Mesenchymal stem cell (in vitro differentiated cells and primary cell): ENCODE measurements at regions not wholly inside any gene's neighbourhood (a gene's known extent, or its start where the extent isn't known, plus 50 kb on each side); places are given as distances from the start of the nearest gene placed in this dataset.

Source experiments
- DNase-seq: peaks from one replicate; pipeline ENCODE4 v3.0.0-alpha.2; 2013
- H2AFZ ChIP-seq: one replicate; pipeline ENCODE4 v1.6.1; 2013; ENCODE audit warnings: low read depth, mild to moderate bottlenecking, control low read depth, inconsistent platforms, low read length, moderate library complexity
- H2AK5ac ChIP-seq: 2 replicates; pipeline ENCODE4 v1.6.1; 2013; ENCODE audit warnings: low read length, moderate library complexity, mild to moderate bottlenecking, inconsistent platforms; ENCODE audit not compliant: severe bottlenecking
- H2BK120ac ChIP-seq: one replicate; pipeline ENCODE4 v1.6.1; 2013; ENCODE audit warnings: low read depth, mild to moderate bottlenecking, inconsistent platforms, low read length, moderate library complexity
- H2BK12ac ChIP-seq, 2 experiments: one replicate each; pipeline ENCODE4 v1.6.1; 2013; ENCODE audit warnings: inconsistent platforms in 2 of 2, low read length in 2 of 2, mild to moderate bottlenecking in 2 of 2, moderate library complexity in 2 of 2, control low read depth in 1 of 2
- H2BK15ac ChIP-seq: one replicate; pipeline ENCODE4 v1.6.1; 2013; ENCODE audit warnings: mild to moderate bottlenecking, low read depth, inconsistent platforms; ENCODE audit not compliant: poor library complexity, severe bottlenecking
- H2BK5ac ChIP-seq: 2 replicates; pipeline ENCODE4 v1.6.1; 2013; ENCODE audit warnings: low read depth, mild to moderate bottlenecking, low read length, control low read depth, inconsistent platforms; ENCODE audit not compliant: poor library complexity, severe bottlenecking
- H3K14ac ChIP-seq, 2 experiments: one replicate each; pipeline ENCODE4 v1.6.1; 2013; ENCODE audit warnings: inconsistent platforms in 2 of 2, low read length in 2 of 2, control low read depth in 1 of 2, mild to moderate bottlenecking in 1 of 2, moderate library complexity in 1 of 2
- H3K18ac ChIP-seq, 2 experiments: one replicate each; pipeline ENCODE4 v1.6.1; 2013; ENCODE audit warnings: inconsistent platforms in 2 of 2, low read length in 2 of 2, control low read depth in 1 of 2, low read depth in 1 of 2, mild to moderate bottlenecking in 1 of 2
- H3K23ac ChIP-seq, 2 experiments: one replicate each; pipeline ENCODE4 v1.6.1; 2013; ENCODE audit warnings: inconsistent platforms in 2 of 2, low read length in 2 of 2, mild to moderate bottlenecking in 2 of 2, moderate library complexity in 2 of 2, control low read depth in 1 of 2
- H3K27ac ChIP-seq: 2 replicates; pipeline ENCODE4 v1.5.1; 2013; ENCODE audit warnings: mild to moderate bottlenecking, moderate library complexity, low read length, control low read depth, inconsistent platforms; ENCODE audit not compliant: poor library complexity, severe bottlenecking
- H3K27me3 ChIP-seq, 2 experiments: 2 replicates each; pipeline versions ENCODE4 v1.6.1 to v1.7.0; 2013; ENCODE audit warnings: low read length in 2 of 2, mild to moderate bottlenecking in 2 of 2, moderate library complexity in 2 of 2, control low read depth in 1 of 2, inconsistent platforms in 1 of 2; ENCODE audit not compliant: control insufficient read depth in 1 of 2, insufficient read depth in 1 of 2
- H3K36me3 ChIP-seq, 2 experiments: 2 replicates each; pipeline versions ENCODE4 v1.6.1 to v1.7.0; 2013; ENCODE audit warnings: low read length in 2 of 2, control low read depth in 1 of 2, inconsistent platforms in 1 of 2, low read depth in 1 of 2, mild to moderate bottlenecking in 1 of 2; ENCODE audit not compliant: insufficient read depth in 2 of 2, control insufficient read depth in 1 of 2
- H3K4ac ChIP-seq, 2 experiments: one replicate each; pipeline ENCODE4 v1.6.1; 2013; ENCODE audit warnings: inconsistent platforms in 2 of 2, low read length in 2 of 2, mild to moderate bottlenecking in 2 of 2, moderate library complexity in 2 of 2, control low read depth in 1 of 2, low read depth in 1 of 2
- H3K4me1 ChIP-seq: 2 replicates; pipeline ENCODE4 v1.6.1; 2013; ENCODE audit warnings: low read depth, low read length, control low read depth; ENCODE audit not compliant: control insufficient read depth, insufficient read depth
- H3K4me2 ChIP-seq: 2 replicates; pipeline ENCODE4 v1.6.1; 2013; ENCODE audit warnings: low read length, mild to moderate bottlenecking, inconsistent platforms; ENCODE audit not compliant: poor library complexity, severe bottlenecking
- H3K4me3 ChIP-seq, 2 experiments: 2 replicates each; pipeline versions ENCODE4 v1.5.1 to v1.7.0; 2013; ENCODE audit warnings: low read length in 2 of 2, mild to moderate bottlenecking in 2 of 2, control low read depth in 1 of 2, low read depth in 1 of 2; ENCODE audit not compliant: insufficient read depth in 1 of 2
- H3K79me1 ChIP-seq: replicated peaks from 2 replicates; pipeline ENCODE4 v1.6.1; 2013; ENCODE audit warnings: mild to moderate bottlenecking, control low read depth, low read length, inconsistent platforms; ENCODE audit not compliant: poor library complexity, severe bottlenecking
- H3K9ac ChIP-seq: 2 replicates; pipeline ENCODE4 v1.7.0; 2013; ENCODE audit warnings: mild to moderate bottlenecking, low read length, moderate library complexity
- H3K9me3 ChIP-seq: 2 replicates; pipeline ENCODE4 v1.7.0; 2013; ENCODE audit warnings: mild to moderate bottlenecking, low read length; ENCODE audit not compliant: control insufficient read depth
- H4K8ac ChIP-seq: one replicate; pipeline ENCODE4 v1.6.1; 2013; ENCODE audit warnings: inconsistent platforms, mild to moderate bottlenecking, low read length, moderate library complexity
- H4K91ac ChIP-seq: one replicate; pipeline ENCODE4 v1.6.1; 2013; ENCODE audit warnings: mild to moderate bottlenecking, low read length, inconsistent platforms
- WGBS: methylation state at CpG from one replicate; pipeline ENCODE4 v1.1.7; 2013; ENCODE audit warnings: mixed read lengths; 5-methylcytosine and 5-hydroxymethylcytosine counted together

DNA sequence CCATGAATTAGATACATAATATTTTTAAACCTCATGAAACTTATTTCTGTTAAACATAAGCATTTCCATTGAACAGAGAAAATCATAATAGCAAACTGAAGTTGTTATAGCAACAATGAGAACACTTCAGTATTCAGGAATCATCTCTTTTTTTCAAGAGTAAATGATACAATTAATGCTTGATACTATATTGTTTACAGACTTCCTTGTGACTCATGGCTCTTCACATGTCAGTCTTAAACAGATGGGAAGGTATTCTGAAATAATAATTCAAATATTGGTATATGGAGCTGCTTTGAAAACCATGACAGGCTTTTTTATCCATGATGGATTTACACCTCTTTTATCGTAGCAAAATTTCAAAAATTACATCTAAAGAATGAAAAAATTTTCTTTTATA, 226.5 kb upstream of the RBMS1 start:
- Histone ChIP-seq H2AK5ac (no peak overlapping the region), H4K91ac (no peak overlapping the region), H3K4me3 (no peak overlapping the region), H2BK5ac (no peak overlapping the region), H3K27ac (no peak overlapping the region), H3K79me1 (no peaks in the 10 kb centered on the region), H2BK15ac (no peak overlapping the region), H3K9me3 (no peaks in the 10 kb centered on the region), H2BK120ac (no peak overlapping the region), H2BK12ac (no peak overlapping the region), H3K4me1 (no peaks in the 10 kb centered on the region), H3K36me3 (no peaks in the 10 kb centered on the region), H2AFZ (no peak overlapping the region), H3K4me2 (no peak overlapping the region), H3K9ac (no peak overlapping the region), H3K4ac (no peak overlapping the region), H3K27me3 (no peaks in the 10 kb centered on the region), H3K14ac (no peak overlapping the region), H4K8ac (no peak overlapping the region), H3K23ac (no peak overlapping the region), H3K18ac (no peak overlapping the region)
- DNase-seq: no peak
- no CpG with 5 or more reads among the region's 1 CpG for WGBS

DNA sequence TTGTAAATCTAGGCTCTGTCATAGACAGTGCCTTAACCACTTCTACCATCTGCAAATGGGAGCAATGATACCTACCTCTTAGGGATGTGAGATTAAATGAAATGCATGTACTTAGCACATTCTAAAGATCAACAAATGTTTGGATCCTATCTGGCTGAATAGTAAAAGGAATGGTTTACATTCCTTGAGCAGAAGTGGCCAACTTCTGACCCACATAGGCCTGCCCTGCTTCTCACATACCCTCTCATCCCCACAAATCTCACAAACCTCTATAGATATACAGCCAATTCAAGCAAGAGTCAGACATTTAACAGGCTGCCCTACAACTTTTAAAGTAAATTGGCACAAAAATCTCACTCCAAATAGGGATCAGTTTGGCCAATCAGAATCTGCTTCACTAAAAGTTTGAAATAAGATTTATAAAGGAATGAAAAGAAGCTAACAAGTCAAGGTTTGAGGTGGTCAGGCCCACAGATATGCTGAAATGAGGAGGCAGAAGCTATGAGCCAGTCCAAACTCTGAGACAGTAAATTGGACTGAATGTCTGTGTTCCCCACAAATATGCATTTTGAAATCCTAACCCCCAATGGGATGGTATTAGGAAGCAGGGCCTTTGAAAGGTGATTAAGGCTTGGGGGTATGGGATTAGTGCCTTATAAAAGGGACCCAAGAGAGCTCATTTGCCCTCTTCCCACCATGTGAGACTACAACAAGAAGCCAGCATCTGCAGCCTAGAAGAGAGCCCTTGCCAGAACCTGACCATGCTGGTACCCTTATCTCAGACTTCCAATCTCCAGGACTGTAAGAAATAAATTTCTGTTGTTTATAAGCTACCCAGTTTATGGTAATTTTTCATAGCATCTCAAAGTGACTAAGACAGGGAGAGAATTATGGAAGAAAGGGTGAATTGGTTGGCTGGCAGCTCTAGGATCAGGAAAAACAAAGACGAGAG, 227.8 kb upstream of the RBMS1 start:
- H3K27ac ChIP-seq: no peak overlapping the region
- H2BK120ac ChIP-seq: no peak overlapping the region
- H3K4me2 ChIP-seq: no peak overlapping the region
- no peak overlapping the region for H4K8ac ChIP-seq
- H2BK5ac ChIP-seq: no peak overlapping the region
- H3K9ac ChIP-seq: no peak overlapping the region
- no peak overlapping the region for H3K4ac ChIP-seq
- no peak overlapping the region for H3K23ac ChIP-seq
- H2AFZ ChIP-seq: no peak overlapping the region
- H3K27me3 ChIP-seq: no peaks in the 10 kb centered on the region
- H2BK12ac ChIP-seq: peak overlapping the region in 1 of 2 experiments; percentile 42
- H3K9me3 ChIP-seq: no peaks in the 10 kb centered on the region
- H3K36me3 ChIP-seq: no peaks in the 10 kb centered on the region
- H3K4me1 ChIP-seq: no peaks in the 10 kb centered on the region
- no peak overlapping the region for H4K91ac ChIP-seq
- H3K79me1 ChIP-seq: no peaks in the 10 kb centered on the region
- H3K4me3 ChIP-seq: no peak overlapping the region
- H3K14ac ChIP-seq: no peak overlapping the region
- H3K18ac ChIP-seq: peak overlapping the region in 1 of 2 experiments; percentile 34
- no peak for DNase-seq
- no peak overlapping the region for H2BK15ac ChIP-seq
- WGBS: 100% methylated on average over 1 of the region's 1 CpG
- peak overlapping the region; percentile 83 for H2AK5ac ChIP-seq

- Histone ChIP-seq H3K79me1 (no peaks in the 10 kb centered on the region), H3K14ac (no peak overlapping the region), H3K27ac (no peak overlapping the region), H2BK15ac (no peak overlapping the region), H2BK12ac (no peak overlapping the region), H3K4ac (no peak overlapping the region), H3K4me2 (no peak overlapping the region), H2BK120ac (no peak overlapping the region), H3K23ac (no peak overlapping the region), H3K4me3 (no peak overlapping the region), H3K4me1 (no peaks in the 10 kb centered on the region), H3K9ac (no peak overlapping the region), H2AFZ (no peak overlapping the region), H4K91ac (no peak overlapping the region), H3K27me3 (no peaks in the 10 kb centered on the region), H3K18ac (no peak overlapping the region), H2AK5ac (no peak overlapping the region), H4K8ac (no peak overlapping the region), H3K9me3 (no peaks in the 10 kb centered on the region), H2BK5ac (no peak overlapping the region), H3K36me3 (no peaks in the 10 kb centered on the region)
- WGBS: 98% methylated on average over 1 of the region's 1 CpG
- no peak for DNase-seq
Measured at GRCh38 chr2:160726046-160726445, 232.4 kb upstream of the RBMS1 start.

GRCh38 chr2:160730296-160730995, 236.8 kb upstream of the RBMS1 start:
- Histone ChIP-seq H3K9ac (no peak overlapping the region), H3K14ac (no peak overlapping the region), H3K4me2 (no peak overlapping the region), H4K91ac (no peak overlapping the region), H3K79me1 (no peaks in the 10 kb centered on the region), H3K9me3 (no peaks in the 10 kb centered on the region), H3K4me3 (no peak overlapping the region), H2BK15ac (no peak overlapping the region), H2AK5ac (no peak overlapping the region), H3K27me3 (no peaks in the 10 kb centered on the region), H4K8ac (no peak overlapping the region), H3K18ac (no peak overlapping the region), H3K36me3 (no peaks in the 10 kb centered on the region), H2AFZ (no peak overlapping the region), H2BK120ac (no peak overlapping the region), H3K23ac (no peak overlapping the region), H2BK12ac (no peak overlapping the region), H2BK5ac (no peak overlapping the region), H3K4me1 (no peaks in the 10 kb centered on the region), H3K27ac (no peak overlapping the region), H3K4ac (no peak overlapping the region)
- WGBS: 85% methylated on average over 1 of the region's 1 CpG
- no peak for DNase-seq
